H1 (cell line): ENCODE measurements at regions not wholly inside any gene's neighbourhood (a gene's known extent, or its start where the extent isn't known, plus 50 kb on each side); places are given as distances from the start of the nearest gene placed in this dataset.
"Not testable (repeated sequence)": the region's sequence is repeated elsewhere in the genome, so short reads cannot be mapped to it uniquely, and the experiment has no call there.

Experiments used
- CTCF ChIA-PET: fragments of 300-600 bp; sonication (Branson Sonifier 250); formaldehyde crosslinking; loops from one replicate; lab custom pipeline; 2021; ENCODE audit not compliant: partially characterized antibody; lab: Charles Lee
- POLR2A ChIA-PET: fragments of 300-600 bp; sonication (Branson Sonifier 250); formaldehyde crosslinking; loops from one replicate; lab custom pipeline; 2021; ENCODE audit warnings: inconsistent platforms; ENCODE audit not compliant: partially characterized antibody; lab: Charles Lee
- DNase-seq, 2 experiments: peaks; one replicate each; pipeline versions ENCODE4 v3.0.0 to v3.0.0-alpha.2; 2010 to 2022; ENCODE audit warnings: low spot score in 2 of 2, low read depth in 1 of 2, mixed read lengths in 1 of 2
- FAIRE-seq: peaks from 2 replicates; lab custom pipeline; 2011; peaks lifted over from hg19 to GRCh38; lab: Jason Lieb, UNC
- H2AFZ ChIP-seq: 2 replicates; pipeline ENCODE4 v1.8.1; 2012; ENCODE audit warnings: low read length, inconsistent platforms
- H2AK5ac ChIP-seq: 2 replicates; pipeline ENCODE4 v1.6.1; 2013; ENCODE audit warnings: low read depth, low read length
- H2BK120ac ChIP-seq: replicated peaks from 2 replicates; pipeline ENCODE3; 2013; ENCODE audit warnings: low read depth, low read length, inconsistent platforms
- H2BK12ac ChIP-seq: 2 replicates; pipeline ENCODE4 v1.6.1; 2013; ENCODE audit warnings: low read depth, low read length
- H2BK15ac ChIP-seq: 2 replicates; pipeline ENCODE4 v1.6.1; 2013; ENCODE audit warnings: low read length
- H2BK20ac ChIP-seq: 2 replicates; pipeline ENCODE4 v1.6.1; 2013; ENCODE audit warnings: low read length
- H2BK5ac ChIP-seq: 2 replicates; pipeline ENCODE4 v1.6.1; 2013; ENCODE audit warnings: low read depth, low read length
- H3K14ac ChIP-seq: 2 replicates; pipeline ENCODE4 v1.6.1; 2013; ENCODE audit warnings: inconsistent platforms; ENCODE audit not compliant: insufficient read length
- H3K18ac ChIP-seq: 2 replicates; pipeline ENCODE4 v1.6.1; 2013; ENCODE audit warnings: low read length; ENCODE audit errors: extremely low read depth
- H3K23ac ChIP-seq: 2 replicates; pipeline ENCODE4 v1.6.1; 2013; ENCODE audit warnings: inconsistent platforms; ENCODE audit not compliant: insufficient read length
- H3K23me2 ChIP-seq: 2 replicates; pipeline ENCODE4 v1.6.1; 2013; ENCODE audit warnings: low read depth, low read length
- H3K27ac ChIP-seq: 2 replicates; pipeline ENCODE4 v1.6.1; 2011; ENCODE audit warnings: low read depth, low read length, inconsistent platforms
- H3K27me3 ChIP-seq, 4 experiments: replicated peaks in 1 of 4; 1 replicate in 1 of 4; 2 replicates in 3 of 4; pipeline versions ENCODE4 v1.6.1 to v1.8.1; 2011 to 2013; ENCODE audit warnings: low read length in 3 of 4, mild to moderate bottlenecking in 3 of 4, inconsistent platforms in 2 of 4, mixed read lengths in 2 of 4, moderate library complexity in 1 of 4; ENCODE audit not compliant: control insufficient read depth in 3 of 4, insufficient read depth in 3 of 4; ENCODE audit errors: extremely low read depth in 1 of 4
- H3K36me3 ChIP-seq, 4 experiments: 2 replicates each; pipeline versions ENCODE4 v1.6.1 to v1.8.1; 2011 to 2013; ENCODE audit warnings: mild to moderate bottlenecking in 4 of 4, low read length in 3 of 4, moderate library complexity in 2 of 4, control low read depth in 1 of 4, inconsistent platforms in 1 of 4; ENCODE audit not compliant: insufficient read depth in 4 of 4, control insufficient read depth in 2 of 4
- H3K4ac ChIP-seq: replicated peaks from 2 replicates; pipeline ENCODE3; 2013; ENCODE audit warnings: low read length, low read depth, mixed read lengths, inconsistent platforms; ENCODE audit not compliant: insufficient read length
- H3K4me1 ChIP-seq, 4 experiments: replicated peaks in 1 of 4; 1 replicate in 1 of 4; 2 replicates in 3 of 4; pipeline versions ENCODE4 v1.6.1 to v1.8.1; 2011 to 2013; ENCODE audit warnings: low read length in 3 of 4, inconsistent platforms in 2 of 4, mixed read lengths in 1 of 4; ENCODE audit not compliant: insufficient read depth in 4 of 4, control insufficient read depth in 3 of 4
- H3K4me2 ChIP-seq, 2 experiments: 2 replicates each; pipeline versions ENCODE4 v1.6.1 to v1.8.1; 2011 to 2013; ENCODE audit warnings: low read depth in 2 of 2, low read length in 2 of 2, control low read depth in 1 of 2, inconsistent platforms in 1 of 2, mild to moderate bottlenecking in 1 of 2; ENCODE audit not compliant: insufficient read depth in 1 of 2
- H3K4me3 ChIP-seq, 4 experiments: fragments of 200-600, 300-600 bp in 1 of 4; sonication (generic), shearing (Covaris generic), sonication (Bioruptor Twin) in 1 of 4; 2 replicates each; pipeline versions ENCODE4 v1.5.1 to v1.8.1; 2011 to 2016; ENCODE audit warnings: low read length in 4 of 4, low read depth in 3 of 4, control low read depth in 2 of 4, inconsistent platforms in 2 of 4, mild to moderate bottlenecking in 2 of 4, mixed read lengths in 1 of 4, moderate library complexity in 1 of 4; ENCODE audit not compliant: insufficient read depth in 2 of 4; ENCODE audit errors: extremely low read depth in 1 of 4
- H3K56ac ChIP-seq: replicated peaks from 2 replicates; pipeline ENCODE3; 2013; ENCODE audit warnings: low read depth, mild to moderate bottlenecking, mixed read lengths, low read length, inconsistent platforms; ENCODE audit not compliant: insufficient read length
- H3K79me1 ChIP-seq: 2 replicates; pipeline ENCODE4 v1.6.1; 2013; ENCODE audit warnings: low read depth, low read length, control low read depth
- H3K79me2 ChIP-seq, 2 experiments: 2 replicates each; pipeline versions ENCODE4 v1.6.1 to v1.8.1; 2012 to 2013; ENCODE audit warnings: low read length in 2 of 2, mild to moderate bottlenecking in 2 of 2, inconsistent platforms in 1 of 2; ENCODE audit not compliant: insufficient read depth in 2 of 2, control insufficient read depth in 1 of 2
- H3K9ac ChIP-seq, 4 experiments: replicated peaks in 1 of 4; 1 replicate in 1 of 4; 2 replicates in 3 of 4; pipeline versions ENCODE4 v1.6.1 to v1.8.1; 2011 to 2013; ENCODE audit warnings: low read depth in 3 of 4, low read length in 3 of 4, control low read depth in 2 of 4, mild to moderate bottlenecking in 2 of 4, moderate library complexity in 2 of 4, inconsistent platforms in 1 of 4; ENCODE audit errors: extremely low read depth in 1 of 4
- H3K9me3 ChIP-seq, 2 experiments: 2 replicates each; pipeline versions ENCODE4 v1.6.1 to v1.8.1; 2012 to 2013; ENCODE audit warnings: mild to moderate bottlenecking in 2 of 2, moderate library complexity in 2 of 2, control low read depth in 1 of 2, inconsistent platforms in 1 of 2, low read depth in 1 of 2, low read length in 1 of 2, mixed read lengths in 1 of 2; ENCODE audit not compliant: insufficient read depth in 2 of 2
- H4K20me1 ChIP-seq, 2 experiments: replicated peaks in 1 of 2; 2 replicates each; pipeline versions ENCODE3 to v1.8.1; 2011 to 2013; ENCODE audit warnings: inconsistent platforms in 2 of 2, low read length in 2 of 2, mild to moderate bottlenecking in 1 of 2; ENCODE audit not compliant: insufficient read depth in 2 of 2, control insufficient read depth in 1 of 2
- H4K5ac ChIP-seq: 2 replicates; pipeline ENCODE4 v1.6.1; 2013; ENCODE audit warnings: low read length, low read depth, mixed read lengths, inconsistent platforms; ENCODE audit not compliant: insufficient read length
- H4K8ac ChIP-seq: 2 replicates; pipeline ENCODE4 v1.8.0; 2013; ENCODE audit warnings: mild to moderate bottlenecking, moderate library complexity, low read length, inconsistent platforms; ENCODE audit not compliant: insufficient read depth; ENCODE audit errors: extremely low read depth
- H4K91ac ChIP-seq: replicated peaks from 2 replicates; pipeline ENCODE3; 2013; ENCODE audit warnings: low read length, mixed read lengths, inconsistent platforms; ENCODE audit not compliant: insufficient read length
- WGBS, 2 experiments: shearing (Covaris generic) in 1 of 2; methylation state at CpG; one replicate each; pipeline versions ENCODE4 v1.1.6 to v1.1.7; 2013 to 2015; ENCODE audit warnings: low lambda C conversion rate in 2 of 2, mixed read lengths in 2 of 2, inconsistent platforms in 1 of 2, low coverage in 1 of 2, missing lambda C conversion rate in 1 of 2; ENCODE audit not compliant: insufficient replicate concordance in 2 of 2, insufficient coverage in 1 of 2, insufficient read length in 1 of 2; ENCODE audit errors: extremely low coverage in 1 of 2, missing lambda C conversion rate in 1 of 2; 5-methylcytosine and 5-hydroxymethylcytosine counted together

- H2AFZ ChIP-seq, H3K27me3 ChIP-seq, H3K14ac ChIP-seq, H2BK15ac ChIP-seq, H4K91ac ChIP-seq, H2BK120ac ChIP-seq, H4K5ac ChIP-seq, H2AK5ac ChIP-seq, H2BK12ac ChIP-seq, H4K20me1 ChIP-seq, H3K36me3 ChIP-seq, H3K27ac ChIP-seq, H2BK20ac ChIP-seq, POLR2A ChIA-PET, H3K4me2 ChIP-seq, H3K56ac ChIP-seq, H3K79me1 ChIP-seq, H3K4me1 ChIP-seq, H3K9ac ChIP-seq, H3K4ac ChIP-seq, H3K23me2 ChIP-seq, H3K18ac ChIP-seq, H3K23ac ChIP-seq, H3K9me3 ChIP-seq, H3K4me3 ChIP-seq, H3K79me2 ChIP-seq, DNase-seq, FAIRE-seq, H4K8ac ChIP-seq, H2BK5ac ChIP-seq: not testable (repeated sequence)
- 80% methylated on average over 3 of the region's 3 CpGs; no CpG with 5 or more reads in 1 of the 2 experiments for WGBS, 2 experiments
- CTCF ChIA-PET, result interaction anchor here (0.9 to 1.6 kb wide), 5 partner anchors 10 to 396 kb away, joined by 3 to 6 read pairs (median 4); no protein-coding TSS in a partner anchor
Measured at GRCh38 chr1:30097851-30098250, 625.5 kb downstream of the MATN1 start.
